DND-41 (cell line): ENCODE measurements at regions not wholly inside any gene's neighbourhood (a gene's known extent, or its start where the extent isn't known, plus 50 kb on each side); places are given as distances from the start of the nearest gene placed in this dataset.

Source experiments
- ATAC-seq: fragments of 200-7000 bp; cut with Tn5 transposase; 3 replicates; pipeline ENCODE4 v1.9.1; 2021; ENCODE audit warnings: low read depth; ENCODE audit not compliant: insufficient read depth
- DNase-seq: peaks from one replicate; pipeline ENCODE4 v3.0.0-alpha.2; 2020
- H2AFZ ChIP-seq: 2 replicates; pipeline ENCODE4 v1.6.0; 2012; ENCODE audit warnings: low read depth, low read length
- H3K27ac ChIP-seq: 2 replicates; pipeline ENCODE4 v1.5.1; 2012; ENCODE audit warnings: low read length, inconsistent platforms
- H3K27me3 ChIP-seq: fragments of 200-600 bp; sonication (generic); 2 replicates; pipeline ENCODE4 v1.6.0; 2012; ENCODE audit warnings: low read length, mild to moderate bottlenecking, inconsistent platforms; ENCODE audit not compliant: insufficient read depth, poor library complexity
- H3K36me3 ChIP-seq: 2 replicates; pipeline ENCODE4 v1.5.1; 2012; ENCODE audit warnings: low read length, inconsistent platforms; ENCODE audit not compliant: insufficient read depth
- H3K4me1 ChIP-seq: 2 replicates; pipeline ENCODE4 v1.5.1; 2012; ENCODE audit warnings: mild to moderate bottlenecking, low read length; ENCODE audit not compliant: insufficient read depth
- H3K4me2 ChIP-seq: 2 replicates; pipeline ENCODE4 v1.6.0; 2012; ENCODE audit warnings: mild to moderate bottlenecking, moderate library complexity, low read length, inconsistent platforms; ENCODE audit not compliant: insufficient read depth
- H3K4me3 ChIP-seq, 2 experiments: fragments of 200-600 bp in 1 of 2; shearing (Covaris generic) in 1 of 2; 2 replicates each; pipeline ENCODE4 v1.5.1; 2012 to 2016; ENCODE audit warnings: inconsistent platforms in 2 of 2, low read length in 2 of 2, mild to moderate bottlenecking in 2 of 2, low read depth in 1 of 2, moderate library complexity in 1 of 2
- H3K79me2 ChIP-seq: 2 replicates; pipeline ENCODE4 v1.6.0; 2012; ENCODE audit warnings: low read length, inconsistent platforms; ENCODE audit not compliant: insufficient read depth
- H3K9ac ChIP-seq: 2 replicates; pipeline ENCODE4 v1.6.0; 2012; ENCODE audit warnings: low read depth, mild to moderate bottlenecking, inconsistent platforms, low read length, moderate library complexity
- H3K9me3 ChIP-seq: 2 replicates; pipeline ENCODE4 v1.5.1; 2012; ENCODE audit warnings: low read length, moderate library complexity, mild to moderate bottlenecking, inconsistent platforms; ENCODE audit not compliant: insufficient read depth, severe bottlenecking
- H4K20me1 ChIP-seq: 2 replicates; pipeline ENCODE4 v1.6.0; 2012; ENCODE audit warnings: low read length; ENCODE audit not compliant: insufficient read depth
- CTCF ChIP-seq: IDR thresholded peaks from 2 replicates; pipeline ENCODE4 v1.5.1; 2012; ENCODE audit warnings: borderline replicate concordance, low read length, moderate library complexity, mild to moderate bottlenecking; ENCODE audit not compliant: poor library complexity, severe bottlenecking; ENCODE audit errors: extremely low read depth
- EZH2 ChIP-seq: IDR thresholded peaks from 3 replicates; pipeline ENCODE4 v1.6.1; 2012; ENCODE audit warnings: borderline replicate concordance, low read depth, mild to moderate bottlenecking, moderate library complexity, low read length, inconsistent platforms; ENCODE audit not compliant: severe bottlenecking

GRCh38 chr1:234683861-234684632, 74.1 kb upstream of the IRF2BP2 start:
- H3K36me3 ChIP-seq = no peaks in the 10 kb centered on the region
- DNase-seq = no peak
- H2AFZ ChIP-seq = peak overlapping the region; percentile 17; the same call in 1 of the 2 replicates
- no peaks in the 10 kb centered on the region for H3K4me1 ChIP-seq
- no peak overlapping the region for H3K27ac ChIP-seq
- H4K20me1 ChIP-seq = no peaks in the 10 kb centered on the region
- no peak overlapping the region for H3K4me2 ChIP-seq
- H3K9ac ChIP-seq = no peak overlapping the region
- no peaks in the 10 kb centered on the region for H3K27me3 ChIP-seq
- no peak for TF ChIP-seq CTCF
- TF ChIP-seq EZH2 = no peak
- no peaks in the 10 kb centered on the region for H3K79me2 ChIP-seq
- peaks cover 7% of the 10 kb centered on the region for H3K9me3 ChIP-seq
- H3K4me3 ChIP-seq = no peak overlapping the region
- ATAC-seq = no peak

GRCh38 chr1:234683127-234683860, 73.3 kb upstream of the IRF2BP2 start:
- ATAC-seq = no peak
- Histone ChIP-seq H2AFZ (no peak overlapping the region), H3K79me2 (no peaks in the 10 kb centered on the region), H3K9ac (no peak overlapping the region), H3K36me3 (no peaks in the 10 kb centered on the region), H3K9me3 (peaks cover 7% of the 10 kb centered on the region), H3K4me2 (no peak overlapping the region), H3K27ac (no peak overlapping the region), H4K20me1 (no peaks in the 10 kb centered on the region), H3K4me3 (no peak overlapping the region), H3K4me1 (no peaks in the 10 kb centered on the region), H3K27me3 (no peaks in the 10 kb centered on the region)
- DNase-seq = no peak
- TF ChIP-seq EZH2 (no peak), CTCF (no peak)

DNA sequence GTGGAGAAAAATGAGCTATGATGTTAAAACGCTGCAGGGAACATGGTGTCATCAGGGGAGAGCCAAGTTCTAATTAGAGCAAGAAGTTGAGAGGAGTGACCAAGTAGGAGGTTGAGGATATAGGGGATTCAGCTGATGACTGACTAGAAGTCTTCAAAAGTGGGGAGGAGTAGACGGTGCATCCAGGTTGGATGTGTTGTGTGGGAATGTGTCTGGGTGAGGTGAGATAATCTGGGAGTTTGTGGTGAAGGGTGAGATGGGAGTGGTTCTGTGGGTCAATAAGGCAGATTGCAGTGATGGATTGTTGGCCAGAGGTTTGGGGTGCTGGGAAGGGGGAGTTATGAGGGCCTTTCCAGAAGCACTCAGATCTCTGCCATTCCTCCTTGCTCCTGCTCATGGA, 72.0 kb upstream of the IRF2BP2 start:
- DNase-seq (no peak), ATAC-seq (no peak)
- H3K27me3 ChIP-seq = no peaks in the 10 kb centered on the region
- H2AFZ ChIP-seq = no peak overlapping the region
- H4K20me1 ChIP-seq = no peaks in the 10 kb centered on the region
- no peak overlapping the region for H3K4me3 ChIP-seq
- no peaks in the 10 kb centered on the region for H3K79me2 ChIP-seq
- no peaks in the 10 kb centered on the region for H3K36me3 ChIP-seq
- no peak overlapping the region for H3K4me2 ChIP-seq
- peaks cover 7% of the 10 kb centered on the region for H3K9me3 ChIP-seq
- no peaks in the 10 kb centered on the region for H3K4me1 ChIP-seq
- no peak for TF ChIP-seq EZH2
- TF ChIP-seq CTCF = no peak
- no peak overlapping the region for H3K9ac ChIP-seq
- no peak overlapping the region for H3K27ac ChIP-seq
